HG03460 (cell line): ENCODE measurements at regions not wholly inside any gene's neighbourhood (a gene's known extent, or its start where the extent isn't known, plus 50 kb on each side); places are given as distances from the start of the nearest gene placed in this dataset.
"Not testable (repeated sequence)": the region's sequence is repeated elsewhere in the genome, so short reads cannot be mapped to it uniquely, and the experiment has no call there.

Experiments used
- ATAC-seq: cut with Tn5 transposase; IDR thresholded peaks from one replicate; pipeline ENCODE4 v1.9.1; 2021; ENCODE audit not compliant: unreplicated experiment

GRCh38 chr2:219830353-219830738 is 202.9 kb downstream of the SLC4A3 start:
- ATAC-seq = no peak

- no peak for ATAC-seq
These were observed 204.5 kb downstream of the SLC4A3 start for GRCh38 chr2:219831957-219832356.

GRCh38 chr2:219832904-219833303 is 205.5 kb downstream of the SLC4A3 start:
- no peak for ATAC-seq

- no peak for ATAC-seq
These were observed 208.1 kb downstream of the SLC4A3 start for GRCh38 chr2:219835493-219835892.

GRCh38 chr2:219836647-219837177 is 209.3 kb downstream of the SLC4A3 start:
- no peak for ATAC-seq

GRCh38 chr2:219844401-219845091 is 217.1 kb downstream of the SLC4A3 start:
- peak; percentile 94 for ATAC-seq

GRCh38 chr2:219848882-219849281 is 221.5 kb downstream of the SLC4A3 start:
- ATAC-seq = no peak

- no peak for ATAC-seq
These were observed 223.7 kb downstream of the SLC4A3 start for GRCh38 chr2:219851169-219851568.

- no peak for ATAC-seq
These were observed 224.5 kb downstream of the SLC4A3 start for GRCh38 chr2:219851801-219852481.

GRCh38 chr2:219852626-219853025 is 225.2 kb downstream of the SLC4A3 start:
- ATAC-seq = no peak

GRCh38 chr2:219856602-219857001 is 229.2 kb downstream of the SLC4A3 start:
- ATAC-seq = no peak

- ATAC-seq = no peak
These were observed 230.3 kb downstream of the SLC4A3 start for GRCh38 chr2:219857751-219858150.

GRCh38 chr2:219861307-219861706 is 233.9 kb downstream of the SLC4A3 start:
- no peak for ATAC-seq

- ATAC-seq = no peak
These were observed 236.7 kb downstream of the SLC4A3 start for GRCh38 chr2:219864154-219864553.

GRCh38 chr2:219868635-219869034 is 241.2 kb downstream of the SLC4A3 start:
- no peak for ATAC-seq

GRCh38 chr2:219870041-219870440 is 242.6 kb downstream of the SLC4A3 start:
- ATAC-seq = no peak

- no peak for ATAC-seq
These were observed 243.9 kb downstream of the SLC4A3 start for GRCh38 chr2:219871351-219871750.

GRCh38 chr2:219875036-219875435 is 247.6 kb downstream of the SLC4A3 start:
- no peak for ATAC-seq

- ATAC-seq = not testable (repeated sequence)
These were observed 248.6 kb downstream of the SLC4A3 start for GRCh38 chr2:219875986-219876385.

GRCh38 chr2:219876931-219877330 is 249.5 kb downstream of the SLC4A3 start:
- no peak for ATAC-seq

GRCh38 chr2:219877728-219878127 is 250.3 kb downstream of the SLC4A3 start:
- no peak for ATAC-seq

GRCh38 chr2:219878516-219878915 is 251.1 kb downstream of the SLC4A3 start:
- no peak for ATAC-seq
